GM12892 (cell line): ENCODE measurements at regions not wholly inside any gene's neighbourhood (a gene's known extent, or its start where the extent isn't known, plus 50 kb on each side); places are given as distances from the start of the nearest gene placed in this dataset.

Experiments used
- POLR2A ChIP-seq: IDR thresholded peaks from 2 replicates; pipeline ENCODE4 v1.6.1; 2011; ENCODE audit warnings: low read depth, low read length, control low read depth
- POLR2AphosphoS5 ChIP-seq: IDR thresholded peaks from 2 replicates; pipeline ENCODE4 v1.6.1; 2011; ENCODE audit warnings: low read depth, low read length, control low read depth
- TAF1 ChIP-seq: IDR thresholded peaks from 2 replicates; pipeline ENCODE4 v1.6.1; 2011; ENCODE audit warnings: low read depth, mild to moderate bottlenecking, control low read depth, low read length, borderline replicate concordance

GRCh38 chr3:74089814-74090213, 465.1 kb upstream of the PDZRN3 start:
- no peak for TF ChIP-seq POLR2AphosphoS5
- TF ChIP-seq POLR2A: no peak
- no peak for TF ChIP-seq TAF1
